GM23338 (cell line): ENCODE measurements at regions not wholly inside any gene's neighbourhood (a gene's known extent, or its start where the extent isn't known, plus 50 kb on each side); places are given as distances from the start of the nearest gene placed in this dataset.

Experiments
- ATAC-seq: fragments of 200-7000 bp; cut with Tn5 transposase; 3 replicates; pipeline ENCODE4 v1.9.1; 2020
- DNase-seq: peaks from one replicate; pipeline ENCODE4 v3.0.0-alpha.2; 2015; ENCODE audit warnings: low spot score
- H2AFZ ChIP-seq: fragments of 200-600 bp; sonication (generic); 2 replicates; pipeline ENCODE4 v1.8.0; 2016; ENCODE audit warnings: antibody characterized with exemption, mild to moderate bottlenecking, moderate library complexity
- H3F3A ChIP-seq: fragments of 200-600 bp; sonication (generic); replicated peaks from 2 replicates; pipeline ENCODE4 v1.8.0; 2017; ENCODE audit warnings: antibody characterized with exemption, mixed run types, low read depth
- H3K27ac ChIP-seq: fragments of 200-600 bp; sonication (generic); 2 replicates; pipeline ENCODE4 v1.6.1; 2016; ENCODE audit warnings: low read depth
- H3K27me3 ChIP-seq: fragments of 200-600 bp; sonication (generic); 2 replicates; pipeline ENCODE4 v1.8.0; 2016; ENCODE audit warnings: mild to moderate bottlenecking, mixed run types, moderate library complexity; ENCODE audit not compliant: insufficient read depth
- H3K36me3 ChIP-seq: fragments of 200-600 bp; sonication (generic); 2 replicates; pipeline ENCODE4 v1.8.0; 2016; ENCODE audit warnings: mild to moderate bottlenecking; ENCODE audit not compliant: insufficient read depth
- H3K4me1 ChIP-seq: fragments of 200-600 bp; sonication (generic); 2 replicates; pipeline ENCODE4 v1.8.0; 2016; ENCODE audit warnings: mild to moderate bottlenecking, moderate library complexity; ENCODE audit not compliant: insufficient read depth
- H3K4me2 ChIP-seq: fragments of 200-600 bp; sonication (generic); 2 replicates; pipeline ENCODE4 v1.7.1; 2017; ENCODE audit warnings: mixed run types
- H3K4me3 ChIP-seq: fragments of 200-600 bp; sonication (generic); 2 replicates; pipeline ENCODE4 v1.6.1; 2016; ENCODE audit warnings: mixed run types
- H3K79me2 ChIP-seq: fragments of 200-600 bp; sonication (generic); replicated peaks from 2 replicates; pipeline ENCODE4 v1.8.0; 2017; ENCODE audit warnings: mild to moderate bottlenecking; ENCODE audit not compliant: insufficient read depth
- H3K9me2 ChIP-seq: fragments of 200-600 bp; sonication (generic); 2 replicates; pipeline ENCODE4 v1.8.0; 2017; ENCODE audit not compliant: insufficient read depth
- H4K20me1 ChIP-seq: fragments of 200-600 bp; sonication (generic); replicated peaks from 2 replicates; pipeline ENCODE4 v1.8.0; 2017; ENCODE audit warnings: mild to moderate bottlenecking; ENCODE audit not compliant: insufficient read depth
- H3K27ac Mint-ChIP-seq: 2 replicates; pipeline ENCODE4 v1.8.0; 2020; ENCODE audit warnings: inconsistent platforms, mild to moderate bottlenecking, moderate library complexity, mixed read lengths
- H3K27me3 Mint-ChIP-seq: 3 replicates; pipeline ENCODE4 v1.8.0; 2022; ENCODE audit warnings: low read depth, mild to moderate bottlenecking, moderate library complexity, mixed read lengths, inconsistent platforms; ENCODE audit not compliant: insufficient read depth, poor library complexity
- H3K36me3 Mint-ChIP-seq: 3 replicates; pipeline ENCODE4 v1.8.0; 2021; ENCODE audit warnings: low read depth, mild to moderate bottlenecking, inconsistent platforms, moderate library complexity, mixed read lengths
- H3K4me1 Mint-ChIP-seq: 3 replicates; pipeline ENCODE4 v1.8.0; 2020; ENCODE audit warnings: mild to moderate bottlenecking, inconsistent platforms, mixed read lengths
- H3K4me3 Mint-ChIP-seq: 3 replicates; pipeline ENCODE4 v1.8.0; 2021; ENCODE audit warnings: moderate library complexity, mild to moderate bottlenecking, inconsistent platforms, mixed read lengths
- H3K9me3 Mint-ChIP-seq: 3 replicates; pipeline ENCODE4 v1.8.0; 2020; ENCODE audit warnings: moderate library complexity, mild to moderate bottlenecking, inconsistent platforms, mixed read lengths
- CREB1 ChIP-seq: fragments of 250-450 bp; sonication (Bioruptor Pico); IDR thresholded peaks from 2 replicates; pipeline ENCODE4 v1.5.0; 2020; ENCODE audit warnings: low read depth, mild to moderate bottlenecking, moderate library complexity
- ETS1 ChIP-seq: IDR thresholded peaks from 2 replicates; pipeline ENCODE4 v1.6.1; 2016; ENCODE audit warnings: antibody characterized with exemption
- EZH2 ChIP-seq: fragments of 200-600 bp; sonication (generic); IDR thresholded peaks from one replicate; pipeline ENCODE4 v1.8.0; 2017; ENCODE audit warnings: antibody characterized with exemption, mild to moderate bottlenecking, low read depth; ENCODE audit not compliant: unreplicated experiment
- EZH2phosphoT487 ChIP-seq: fragments of 200-600 bp; sonication (generic); IDR thresholded peaks from one replicate; pipeline ENCODE4 v1.8.1; 2018; ENCODE audit warnings: antibody characterized with exemption; ENCODE audit not compliant: unreplicated experiment
- JUNB ChIP-seq: IDR thresholded peaks from one replicate; pipeline ENCODE4 v1.6.1; 2016; ENCODE audit warnings: antibody characterized with exemption; ENCODE audit not compliant: unreplicated experiment
- NANOG ChIP-seq: IDR thresholded peaks from 2 replicates; pipeline ENCODE4 v1.6.1; 2016; ENCODE audit warnings: antibody characterized with exemption, borderline replicate concordance
- POLR2AphosphoS5 ChIP-seq: IDR thresholded peaks from 2 replicates; pipeline ENCODE4 v1.6.1; 2016; ENCODE audit warnings: antibody characterized with exemption, low read depth
- STAT1 ChIP-seq: IDR thresholded peaks from one replicate; pipeline ENCODE4 v1.6.1; 2016; ENCODE audit warnings: antibody characterized with exemption; ENCODE audit not compliant: unreplicated experiment
- ZNF114 ChIP-seq: fragments of 250-450 bp; sonication (Bioruptor Pico); IDR thresholded peaks from 2 replicates; pipeline ENCODE4 v1.5.0; 2020; ENCODE audit warnings: mild to moderate bottlenecking, moderate library complexity
- ZNF331 ChIP-seq: fragments of 250-450 bp; sonication (Bioruptor Pico); IDR thresholded peaks from 2 replicates; pipeline ENCODE4 v1.5.0; 2020; ENCODE audit warnings: low read depth, mild to moderate bottlenecking, moderate library complexity
- TF ChIP-seq, protein P1 (sequence below), 2 experiments: fragments of 200-600 bp in 1 of 2; sonication (generic) in 1 of 2; conservative IDR thresholded peaks; 2 replicates each; pipeline versions ENCODE4 v1.5.1 to v1.6.1; 2016 to 2017; ENCODE audit warnings: antibody characterized with exemption in 2 of 2, low read depth in 2 of 2, mild to moderate bottlenecking in 2 of 2, moderate library complexity in 1 of 2
- TF ChIP-seq, protein P2 (sequence below): IDR thresholded peaks from one replicate; pipeline ENCODE4 v1.6.1; 2018; ENCODE audit warnings: antibody characterized with exemption; ENCODE audit not compliant: unreplicated experiment

DNA sequence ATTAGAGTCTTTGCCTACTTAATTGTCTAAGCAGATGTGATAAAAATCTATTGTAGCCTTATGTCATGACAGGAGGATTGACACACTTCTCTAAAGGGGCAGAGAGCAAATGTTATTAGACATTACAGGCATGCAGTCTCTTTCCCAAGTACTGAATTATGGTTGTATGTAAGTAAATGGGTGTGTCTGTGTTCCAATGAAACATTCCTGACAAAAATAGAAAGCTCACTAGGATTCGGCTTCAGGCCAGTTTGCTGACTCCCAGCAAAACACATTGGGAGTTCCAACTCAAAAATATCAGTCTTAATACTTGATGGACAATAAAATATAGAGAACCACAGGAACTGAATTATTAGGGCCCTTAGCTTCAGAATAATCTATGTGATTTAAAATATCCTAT, 1480.4 kb downstream of the FAM181B start:
- no peaks in the 10 kb centered on the region for H3K36me3 Mint-ChIP-seq
- no peaks in the 10 kb centered on the region for H3F3A ChIP-seq
- no peak overlapping the region for H3K27ac ChIP-seq
- H3K4me3 ChIP-seq, result no peak overlapping the region
- no peaks in the 10 kb centered on the region for H3K27me3 ChIP-seq
- H4K20me1 ChIP-seq, result no peaks in the 10 kb centered on the region
- no peaks in the 10 kb centered on the region for H3K4me1 ChIP-seq
- no peak overlapping the region for H3K4me3 Mint-ChIP-seq
- H3K4me1 Mint-ChIP-seq, result no peaks in the 10 kb centered on the region
- ATAC-seq, result no peak
- no peaks in the 10 kb centered on the region for H3K36me3 ChIP-seq
- H3K27me3 Mint-ChIP-seq, result no peaks in the 10 kb centered on the region
- TF ChIP-seq CREB1 (CRISPR knock-in tag) (no peak), POLR2AphosphoS5 (no peak), STAT1 (no peak), EZH2 (no peak), ZNF114 (CRISPR knock-in tag) (no peak)
- DNase-seq, result no peak
- no peaks in the 10 kb centered on the region for H3K9me2 ChIP-seq
- H3K79me2 ChIP-seq, result no peaks in the 10 kb centered on the region
- no peaks in the 10 kb centered on the region for H3K9me3 Mint-ChIP-seq
- no peak overlapping the region for H3K27ac Mint-ChIP-seq
- H3K4me2 ChIP-seq, result no peak overlapping the region
- no peak overlapping the region for H2AFZ ChIP-seq

- no peak overlapping the region for H3K27ac ChIP-seq
- Mint-ChIP-seq H3K4me1 (no peaks in the 10 kb centered on the region), H3K9me3 (no peaks in the 10 kb centered on the region), H3K36me3 (no peaks in the 10 kb centered on the region), H3K4me3 (no peak overlapping the region), H3K27me3 (no peaks in the 10 kb centered on the region), H3K27ac (no peak overlapping the region)
- no peaks in the 10 kb centered on the region for H3K27me3 ChIP-seq
- H3K4me3 ChIP-seq, result no peak overlapping the region
- H4K20me1 ChIP-seq, result no peaks in the 10 kb centered on the region
- H3K4me2 ChIP-seq, result no peak overlapping the region
- H2AFZ ChIP-seq, result no peak overlapping the region
- no peaks in the 10 kb centered on the region for H3K79me2 ChIP-seq
- no peaks in the 10 kb centered on the region for H3F3A ChIP-seq
- no peaks in the 10 kb centered on the region for H3K9me2 ChIP-seq
- no peaks in the 10 kb centered on the region for H3K4me1 ChIP-seq
- H3K36me3 ChIP-seq, result no peaks in the 10 kb centered on the region
- no peak for ATAC-seq
- no peak for DNase-seq
- TF ChIP-seq JUNB, result no peak
- TF ChIP-seq NANOG, result no peak
- TF ChIP-seq ETS1, result no peak
- no peak for TF ChIP-seq STAT1
- TF ChIP-seq ZNF114 (CRISPR knock-in tag), result no peak
- TF ChIP-seq ZNF331 (CRISPR knock-in tag), result no peak
- TF ChIP-seq, protein P1, sequence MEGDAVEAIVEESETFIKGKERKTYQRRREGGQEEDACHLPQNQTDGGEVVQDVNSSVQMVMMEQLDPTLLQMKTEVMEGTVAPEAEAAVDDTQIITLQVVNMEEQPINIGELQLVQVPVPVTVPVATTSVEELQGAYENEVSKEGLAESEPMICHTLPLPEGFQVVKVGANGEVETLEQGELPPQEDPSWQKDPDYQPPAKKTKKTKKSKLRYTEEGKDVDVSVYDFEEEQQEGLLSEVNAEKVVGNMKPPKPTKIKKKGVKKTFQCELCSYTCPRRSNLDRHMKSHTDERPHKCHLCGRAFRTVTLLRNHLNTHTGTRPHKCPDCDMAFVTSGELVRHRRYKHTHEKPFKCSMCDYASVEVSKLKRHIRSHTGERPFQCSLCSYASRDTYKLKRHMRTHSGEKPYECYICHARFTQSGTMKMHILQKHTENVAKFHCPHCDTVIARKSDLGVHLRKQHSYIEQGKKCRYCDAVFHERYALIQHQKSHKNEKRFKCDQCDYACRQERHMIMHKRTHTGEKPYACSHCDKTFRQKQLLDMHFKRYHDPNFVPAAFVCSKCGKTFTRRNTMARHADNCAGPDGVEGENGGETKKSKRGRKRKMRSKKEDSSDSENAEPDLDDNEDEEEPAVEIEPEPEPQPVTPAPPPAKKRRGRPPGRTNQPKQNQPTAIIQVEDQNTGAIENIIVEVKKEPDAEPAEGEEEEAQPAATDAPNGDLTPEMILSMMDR (conservative IDR thresholded peaks at IDR 0.05; ENCODE audit: low read depth in 2 of 2), result no peak
- no peak for TF ChIP-seq POLR2AphosphoS5
- TF ChIP-seq CREB1 (CRISPR knock-in tag), result no peak
- TF ChIP-seq EZH2, result no peak
- TF ChIP-seq, protein P2, sequence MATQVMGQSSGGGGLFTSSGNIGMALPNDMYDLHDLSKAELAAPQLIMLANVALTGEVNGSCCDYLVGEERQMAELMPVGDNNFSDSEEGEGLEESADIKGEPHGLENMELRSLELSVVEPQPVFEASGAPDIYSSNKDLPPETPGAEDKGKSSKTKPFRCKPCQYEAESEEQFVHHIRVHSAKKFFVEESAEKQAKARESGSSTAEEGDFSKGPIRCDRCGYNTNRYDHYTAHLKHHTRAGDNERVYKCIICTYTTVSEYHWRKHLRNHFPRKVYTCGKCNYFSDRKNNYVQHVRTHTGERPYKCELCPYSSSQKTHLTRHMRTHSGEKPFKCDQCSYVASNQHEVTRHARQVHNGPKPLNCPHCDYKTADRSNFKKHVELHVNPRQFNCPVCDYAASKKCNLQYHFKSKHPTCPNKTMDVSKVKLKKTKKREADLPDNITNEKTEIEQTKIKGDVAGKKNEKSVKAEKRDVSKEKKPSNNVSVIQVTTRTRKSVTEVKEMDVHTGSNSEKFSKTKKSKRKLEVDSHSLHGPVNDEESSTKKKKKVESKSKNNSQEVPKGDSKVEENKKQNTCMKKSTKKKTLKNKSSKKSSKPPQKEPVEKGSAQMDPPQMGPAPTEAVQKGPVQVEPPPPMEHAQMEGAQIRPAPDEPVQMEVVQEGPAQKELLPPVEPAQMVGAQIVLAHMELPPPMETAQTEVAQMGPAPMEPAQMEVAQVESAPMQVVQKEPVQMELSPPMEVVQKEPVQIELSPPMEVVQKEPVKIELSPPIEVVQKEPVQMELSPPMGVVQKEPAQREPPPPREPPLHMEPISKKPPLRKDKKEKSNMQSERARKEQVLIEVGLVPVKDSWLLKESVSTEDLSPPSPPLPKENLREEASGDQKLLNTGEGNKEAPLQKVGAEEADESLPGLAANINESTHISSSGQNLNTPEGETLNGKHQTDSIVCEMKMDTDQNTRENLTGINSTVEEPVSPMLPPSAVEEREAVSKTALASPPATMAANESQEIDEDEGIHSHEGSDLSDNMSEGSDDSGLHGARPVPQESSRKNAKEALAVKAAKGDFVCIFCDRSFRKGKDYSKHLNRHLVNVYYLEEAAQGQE, result no peak
- TF ChIP-seq EZH2phosphoT487, result no peak
These were observed 1486.7 kb downstream of the FAM181B start for GRCh38 chr11:81246941-81247340.
